Endothelial cell of umbilical vein (primary cell): ENCODE measurements at regions not wholly inside any gene's neighbourhood (a gene's known extent, or its start where the extent isn't known, plus 50 kb on each side); places are given as distances from the start of the nearest gene placed in this dataset.

Experiments
- CTCF ChIP-seq, 2 donors: IDR thresholded peaks; 1 replicate in 1 of 2; 2 replicates in 1 of 2; pipeline ENCODE4 v1.5.1; 2011; ENCODE audit warnings: low read length in 2 of 2, mild to moderate bottlenecking in 2 of 2, moderate library complexity in 2 of 2, control low read depth in 1 of 2, inconsistent platforms in 1 of 2, low read depth in 1 of 2; ENCODE audit not compliant: insufficient read depth in 1 of 2; ENCODE audit errors: extremely low read depth in 1 of 2
- EZH2 ChIP-seq: IDR thresholded peaks from 2 replicates; pipeline ENCODE4 v1.6.1; 2012; ENCODE audit warnings: borderline replicate concordance, low read depth, mild to moderate bottlenecking, moderate library complexity, low read length, inconsistent platforms; ENCODE audit not compliant: severe bottlenecking
- FOS ChIP-seq: IDR thresholded peaks from 2 replicates; pipeline ENCODE4 v1.6.1; 2011; ENCODE audit warnings: mild to moderate bottlenecking, low read length, moderate library complexity, borderline replicate concordance; ENCODE audit not compliant: insufficient read depth
- JUN ChIP-seq: IDR thresholded peaks from 2 replicates; pipeline ENCODE4 v1.6.1; 2011; ENCODE audit warnings: borderline replicate concordance, low read depth; ENCODE audit not compliant: insufficient read length, insufficient read depth
- MAX ChIP-seq: IDR thresholded peaks from 2 replicates; pipeline ENCODE4 v1.6.1; 2011; ENCODE audit not compliant: insufficient read depth, insufficient read length
- MYC ChIP-seq: IDR thresholded peaks from one replicate; pipeline ENCODE4 v1.6.1; 2011; ENCODE audit warnings: mild to moderate bottlenecking, low read depth, low read length
- POLR2A ChIP-seq: IDR thresholded peaks from 2 replicates; pipeline ENCODE4 v1.6.1; 2012; ENCODE audit warnings: low read depth, mild to moderate bottlenecking, control low read depth, low read length
- POLR2AphosphoS5 ChIP-seq: IDR thresholded peaks from 2 replicates; pipeline ENCODE4 v1.6.1; 2012; ENCODE audit warnings: low read depth, mild to moderate bottlenecking, control low read depth, low read length, moderate library complexity; ENCODE audit not compliant: insufficient read depth

- no peak for TF ChIP-seq CTCF (IDR thresholded peaks at IDR 0.05; ENCODE audit: extremely low read depth in 1 of 2, insufficient read depth in 1 of 2, low read depth in 1 of 2, low read length in 2 of 2)
- no peak for TF ChIP-seq POLR2AphosphoS5
- TF ChIP-seq MYC, result no peak
- no peak for TF ChIP-seq POLR2A
- TF ChIP-seq JUN, result no peak
- no peak for TF ChIP-seq FOS
- TF ChIP-seq EZH2, result no peak
- no peak for TF ChIP-seq MAX
These were observed 609.7 kb upstream of the GOLIM4 start for GRCh38 chr3:168705412-168705811.
